T-helper 1 cell (primary cell): ENCODE measurements at regions not wholly inside any gene's neighbourhood (a gene's known extent, or its start where the extent isn't known, plus 50 kb on each side); places are given as distances from the start of the nearest gene placed in this dataset.

Experiments used
- DNase-seq, 5 donors: peaks; one replicate each; pipeline ENCODE4 v3.0.0-alpha.2; 2012 to 2020

- no peak for DNase-seq
Observed at GRCh38 chr7:86942995-86943394, 116.5 kb downstream of the ELAPOR2 start.

DNA sequence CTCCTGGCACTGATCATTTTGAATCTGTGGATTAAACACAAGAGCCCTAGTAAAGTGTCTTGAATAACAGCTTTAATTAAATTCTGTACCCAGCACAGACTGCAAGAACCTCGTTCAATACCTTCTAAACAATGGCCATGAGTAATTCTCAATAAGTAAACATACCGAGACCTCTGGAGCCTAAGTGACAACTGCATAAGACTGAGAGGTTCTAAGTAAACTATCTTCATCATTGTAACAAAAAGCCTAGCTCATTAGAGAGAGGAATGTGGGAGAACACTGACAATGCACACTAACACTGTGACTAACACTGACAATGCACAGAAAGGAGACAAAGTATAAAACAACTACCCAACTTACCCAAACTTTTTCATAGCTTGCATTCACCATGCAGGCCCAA, 117.4 kb downstream of the ELAPOR2 start:
- no peak for DNase-seq

DNA sequence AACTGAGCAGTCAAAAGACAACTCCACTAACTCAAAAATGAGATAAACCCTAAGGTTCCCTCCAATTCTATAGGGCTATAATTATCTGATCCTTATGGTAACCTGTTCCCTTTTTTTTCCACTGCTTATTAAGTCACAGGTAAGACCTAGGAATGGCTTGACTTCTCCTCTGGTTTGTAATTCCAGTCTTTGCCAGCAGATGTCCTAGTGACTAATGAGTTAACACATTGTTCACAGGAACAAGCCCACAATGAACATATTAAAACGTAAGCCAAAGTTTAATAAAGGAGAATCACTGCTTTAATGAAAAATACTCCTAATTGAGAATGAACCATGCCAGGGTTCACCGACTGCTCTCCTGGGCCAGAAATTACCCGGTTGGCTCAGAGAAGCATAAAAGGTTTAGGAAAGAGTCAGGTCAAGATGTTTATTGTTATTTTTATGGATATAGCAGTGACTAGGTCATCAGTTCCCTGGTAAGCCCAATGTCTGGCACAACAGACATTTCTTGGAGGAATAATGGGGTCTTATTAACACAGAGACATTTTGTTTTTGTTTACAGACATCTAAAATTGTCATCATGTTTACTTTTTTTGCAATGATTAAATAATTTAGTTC, 120.1 kb downstream of the ELAPOR2 start:
- peak in 3 of 5 donors; percentile 5 to 43 (median 37) for DNase-seq

- no peak for DNase-seq
Observed at GRCh38 chr7:86937363-86937878, 122.0 kb downstream of the ELAPOR2 start.

GRCh38 chr7:86933295-86933845, 126.1 kb downstream of the ELAPOR2 start:
- DNase-seq = no peak

DNA sequence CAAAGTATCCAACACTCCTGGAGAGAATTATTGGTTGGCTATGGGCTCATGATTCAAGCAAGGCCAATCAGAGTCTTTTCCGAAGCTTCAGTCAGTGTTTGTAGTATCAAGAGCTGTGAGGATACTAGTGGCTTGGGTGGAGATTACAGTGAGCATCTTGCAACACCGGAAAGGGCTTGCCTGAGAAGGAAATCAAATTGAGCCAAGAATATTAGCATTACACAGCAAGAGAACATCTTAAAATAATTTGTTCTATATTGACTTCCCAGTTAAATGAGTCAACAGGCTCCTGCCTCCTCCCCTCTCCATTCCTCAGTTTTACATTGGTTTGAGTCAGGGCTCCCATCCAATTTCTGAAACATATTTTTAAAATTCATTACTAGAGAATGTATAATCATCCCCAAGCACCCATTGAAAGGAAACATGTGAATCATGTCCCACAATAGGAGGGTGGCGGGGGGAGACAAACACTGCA, 127.4 kb downstream of the ELAPOR2 start:
- no peak for DNase-seq

DNA sequence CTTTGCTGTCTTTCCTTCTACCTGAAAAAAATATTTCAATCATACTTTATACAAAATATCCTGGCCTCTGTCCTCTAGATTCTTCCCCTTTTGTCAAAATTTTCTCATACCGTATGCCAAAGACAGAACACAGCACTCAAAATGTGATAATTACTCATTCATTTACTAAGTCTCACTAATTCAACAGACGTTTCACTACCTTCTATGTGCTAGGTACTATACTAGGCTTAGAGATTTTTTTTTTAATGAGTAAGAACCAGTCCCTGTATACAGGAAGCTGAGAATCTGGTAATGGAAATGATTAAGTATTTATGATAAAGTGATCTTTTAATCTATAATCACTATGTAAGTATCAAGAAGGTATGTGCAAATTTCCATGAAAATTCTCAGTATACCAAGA, 128.0 kb downstream of the ELAPOR2 start:
- no peak for DNase-seq

DNA sequence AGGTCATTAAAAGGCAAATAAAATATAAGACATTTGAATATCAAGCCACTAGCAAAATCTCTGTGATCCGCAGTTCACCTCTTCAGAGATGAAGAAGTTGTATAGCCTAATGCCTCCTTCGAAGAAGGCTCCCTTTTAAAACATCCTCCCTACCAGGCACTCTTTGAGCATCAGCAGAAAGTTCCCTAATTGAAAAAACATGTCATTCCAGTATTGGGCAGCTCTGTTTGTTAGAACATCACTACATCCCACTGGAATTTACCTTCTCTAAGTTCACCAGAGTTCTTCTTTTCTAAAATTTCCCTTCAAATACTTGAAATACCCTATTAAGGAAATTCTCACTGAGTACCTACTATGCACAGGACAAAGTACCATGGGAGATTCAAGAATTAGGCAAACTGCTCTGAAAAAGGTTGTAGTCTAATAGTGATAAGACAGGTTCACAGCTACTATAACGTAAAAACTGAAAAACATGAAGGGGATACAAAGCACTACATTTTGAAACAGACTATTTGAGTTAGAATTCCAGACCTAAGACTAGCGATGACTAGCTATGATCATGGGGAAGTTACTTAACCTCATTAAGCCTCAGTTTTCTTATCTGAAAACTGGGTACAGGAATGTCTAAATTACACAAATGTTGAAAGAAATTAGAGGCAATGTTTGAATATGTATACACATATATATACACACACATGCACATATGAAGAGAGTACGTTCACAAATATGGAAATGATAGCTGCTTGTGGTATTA, 128.7 kb downstream of the ELAPOR2 start:
- no peak for DNase-seq

DNA sequence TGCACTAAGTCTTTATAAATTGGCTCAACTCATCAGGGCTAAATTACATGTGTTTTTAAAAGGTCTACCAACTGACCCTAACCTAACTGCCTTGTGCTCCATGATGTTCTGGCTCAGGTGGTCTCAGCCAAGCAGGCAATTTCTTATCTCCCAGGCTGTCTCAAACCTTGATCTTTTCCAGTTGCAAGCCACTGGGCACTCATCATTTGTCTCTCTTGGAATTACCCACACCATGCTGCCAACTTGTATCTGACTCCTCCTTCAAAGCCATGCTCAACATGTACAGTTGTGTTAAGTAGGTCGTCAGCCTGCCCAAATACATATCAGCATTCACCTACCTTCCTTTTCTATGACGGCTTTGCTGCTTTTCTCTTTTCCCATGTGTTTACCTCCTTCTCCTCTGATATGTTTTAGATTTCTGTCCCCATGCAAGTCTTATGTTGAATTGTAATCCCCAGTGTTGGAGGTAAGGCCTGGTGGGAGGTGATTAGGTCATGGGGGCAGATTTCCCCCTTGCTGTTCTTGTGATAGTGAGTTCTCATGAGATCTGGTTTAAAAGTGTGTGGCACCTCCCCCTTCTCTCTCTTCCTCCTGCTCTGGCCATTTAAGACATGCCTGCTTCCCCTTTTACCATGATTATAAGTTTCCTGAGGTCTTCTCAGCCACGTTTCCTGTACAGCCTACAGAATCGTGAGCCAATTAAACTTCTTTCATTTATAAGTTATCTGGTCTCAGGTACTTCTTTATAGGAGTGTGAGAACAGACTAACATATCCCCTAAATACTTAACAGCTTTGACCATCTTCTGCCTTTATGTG, 130.0 kb downstream of the ELAPOR2 start:
- no peak for DNase-seq

- DNase-seq = no peak
Observed at GRCh38 chr7:86928308-86928707, 131.1 kb downstream of the ELAPOR2 start.

DNA sequence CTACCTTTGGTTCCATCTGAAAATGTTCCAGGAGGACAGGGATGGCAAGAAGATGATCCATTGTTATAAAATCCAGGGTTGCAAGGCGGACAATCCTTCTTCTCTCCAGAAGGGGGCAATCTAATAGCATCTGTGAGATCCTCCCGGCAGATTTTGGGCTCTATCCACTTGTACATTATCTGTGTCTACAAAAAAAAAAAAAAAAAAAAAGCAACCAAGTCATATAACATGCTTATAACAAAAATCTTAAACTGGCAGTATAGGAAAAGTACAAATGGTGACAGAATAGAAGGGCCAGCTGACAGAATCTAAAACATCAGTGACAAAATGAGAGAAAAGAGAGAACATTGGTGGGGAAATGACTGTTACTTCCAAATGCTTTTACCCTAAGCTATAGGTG, 132.7 kb downstream of the ELAPOR2 start:
- DNase-seq = peak in 2 of 5 donors; percentile 13 to 29

GRCh38 chr7:86925221-86925620, 134.2 kb downstream of the ELAPOR2 start:
- DNase-seq = no peak

DNA sequence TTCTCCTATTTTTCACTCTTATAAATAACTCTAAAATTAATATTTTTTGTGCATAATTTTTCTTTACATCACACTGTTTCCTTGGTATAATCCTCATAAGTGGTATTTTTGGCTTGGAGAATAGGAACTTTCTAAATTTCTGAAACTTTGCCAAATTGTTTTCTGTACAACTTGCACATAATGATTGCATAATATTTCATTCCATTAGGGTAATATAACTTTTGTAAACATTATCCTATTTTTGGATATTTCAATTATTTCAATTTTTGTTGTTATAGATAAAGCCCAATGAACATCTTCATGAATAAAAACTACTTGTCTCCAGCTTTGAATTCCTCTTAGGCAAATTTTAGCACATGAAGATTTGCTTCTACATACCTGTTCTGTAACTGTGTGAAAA, 135.9 kb downstream of the ELAPOR2 start:
- DNase-seq = no peak

DNA sequence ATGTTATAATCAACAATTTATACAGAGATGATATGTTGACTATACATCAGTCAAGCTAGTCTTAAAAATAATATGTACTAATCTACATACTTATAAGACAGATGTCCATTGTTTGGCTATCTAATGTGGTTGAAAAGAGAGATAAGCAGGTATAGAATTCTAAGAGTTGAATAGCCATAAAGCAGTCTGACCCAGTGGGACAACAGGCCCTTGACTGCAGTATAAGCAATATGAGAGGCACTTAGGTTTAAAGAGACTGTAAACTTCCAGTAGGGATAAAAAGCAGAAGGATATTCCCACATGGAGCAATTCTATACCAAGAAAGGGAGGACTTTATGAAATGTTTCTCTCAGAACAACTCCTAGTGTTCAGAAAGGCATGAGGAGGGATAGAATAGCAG, 139.3 kb downstream of the ELAPOR2 start:
- DNase-seq = no peak

- no peak for DNase-seq
Observed at GRCh38 chr7:86918245-86918644, 141.2 kb downstream of the ELAPOR2 start.

- DNase-seq = no peak
Observed at GRCh38 chr7:86916277-86916825, 143.1 kb downstream of the ELAPOR2 start.

GRCh38 chr7:86914551-86914950, 144.9 kb downstream of the ELAPOR2 start:
- DNase-seq = no peak
